GM04504 (cell line): ENCODE measurements at regions not wholly inside any gene's neighbourhood (a gene's known extent, or its start where the extent isn't known, plus 50 kb on each side); places are given as distances from the start of the nearest gene placed in this dataset.
A peak's percentile ranks its signal among the peaks of the same experiment; 100 is the strongest.
"Not testable (repeated sequence)": the region's sequence is repeated elsewhere in the genome, so short reads cannot be mapped to it uniquely, and the experiment has no call there.

Source experiments
- DNase-seq: peaks from one replicate; pipeline ENCODE4 v3.0.0-alpha.2; 2012; ENCODE audit warnings: low read depth

GRCh38 chr6:22147921-22148776 is 148.7 kb downstream of the PRL start:
- DNase-seq = peak; percentile 35

DNA sequence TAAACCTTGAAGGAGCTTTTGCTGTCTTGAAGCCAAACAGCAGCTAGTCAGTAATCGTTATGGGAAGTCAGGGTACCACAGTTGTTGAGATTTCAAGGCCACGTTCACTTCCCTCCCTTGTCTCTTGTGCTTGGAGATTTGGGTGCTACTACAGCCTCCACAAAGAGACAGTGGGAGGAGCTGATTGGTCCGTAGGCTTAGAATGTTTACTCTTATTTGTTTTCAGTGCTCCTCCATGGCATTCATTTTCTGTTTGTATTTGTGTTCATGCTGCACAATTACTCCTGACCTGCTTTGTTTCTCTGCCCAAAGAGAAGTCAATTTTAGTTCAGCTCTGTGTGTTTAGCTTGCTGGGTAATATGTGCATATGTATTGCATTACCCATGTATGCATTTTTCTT is 147.7 kb downstream of the PRL start:
- DNase-seq = no peak

- no peak for DNase-seq
These were observed 147.1 kb downstream of the PRL start for GRCh38 chr6:22149501-22150367.

DNA sequence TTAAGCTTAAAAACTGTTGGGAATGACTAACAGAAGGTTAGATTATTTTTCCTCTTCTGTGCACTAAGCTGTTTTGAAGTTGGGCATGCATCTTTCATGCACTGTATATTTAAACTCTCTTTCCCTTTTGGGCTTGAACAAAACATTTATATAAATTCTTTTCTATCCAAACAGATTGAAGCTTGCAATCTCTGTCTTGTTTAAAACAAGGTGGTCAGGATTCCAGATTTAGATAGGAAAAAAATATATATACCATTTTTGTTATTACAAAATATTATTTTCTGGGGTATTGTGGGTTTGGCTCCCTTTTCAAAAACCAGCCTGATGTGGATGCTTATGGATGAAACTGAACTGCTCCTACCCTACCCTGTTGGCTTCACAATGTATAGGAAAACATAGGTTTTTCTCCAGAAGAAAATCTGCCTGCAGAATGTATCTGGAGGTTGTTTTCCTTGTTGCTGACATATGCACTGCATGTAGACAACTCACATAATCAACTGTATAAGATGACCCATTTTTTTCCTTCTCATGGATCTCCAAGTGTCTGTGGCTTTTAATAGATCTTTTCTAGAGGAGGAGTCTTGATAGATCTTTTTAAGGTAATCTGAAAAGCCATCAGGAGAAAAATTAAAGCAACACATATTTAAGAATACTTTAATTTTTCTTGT is 146.3 kb downstream of the PRL start:
- no peak for DNase-seq

GRCh38 chr6:22151892-22152291 is 144.9 kb downstream of the PRL start:
- DNase-seq = no peak

- no peak for DNase-seq
These were observed 144.0 kb downstream of the PRL start for GRCh38 chr6:22152841-22153240.

GRCh38 chr6:22153384-22154158 is 143.3 kb downstream of the PRL start:
- no peak for DNase-seq

DNA sequence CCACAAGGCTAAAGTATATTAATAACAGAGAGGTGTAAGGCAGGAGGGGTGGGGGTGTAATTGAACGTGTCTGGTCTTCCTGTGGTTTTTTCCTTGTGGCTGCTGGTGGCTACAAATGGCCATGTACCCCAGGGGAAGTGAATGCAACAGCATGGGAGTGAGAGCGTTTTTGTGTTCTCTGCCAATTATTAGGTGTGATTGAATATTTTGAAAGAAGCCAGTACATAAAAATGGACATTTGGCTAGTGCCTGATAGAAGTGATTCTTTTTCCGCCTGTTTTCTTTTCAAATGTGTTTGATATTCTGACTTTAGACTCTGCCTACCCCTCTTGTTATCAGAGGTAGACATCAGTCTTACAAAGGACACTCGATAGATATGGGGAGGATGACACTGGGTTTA is 141.3 kb downstream of the PRL start:
- no peak for DNase-seq

DNA sequence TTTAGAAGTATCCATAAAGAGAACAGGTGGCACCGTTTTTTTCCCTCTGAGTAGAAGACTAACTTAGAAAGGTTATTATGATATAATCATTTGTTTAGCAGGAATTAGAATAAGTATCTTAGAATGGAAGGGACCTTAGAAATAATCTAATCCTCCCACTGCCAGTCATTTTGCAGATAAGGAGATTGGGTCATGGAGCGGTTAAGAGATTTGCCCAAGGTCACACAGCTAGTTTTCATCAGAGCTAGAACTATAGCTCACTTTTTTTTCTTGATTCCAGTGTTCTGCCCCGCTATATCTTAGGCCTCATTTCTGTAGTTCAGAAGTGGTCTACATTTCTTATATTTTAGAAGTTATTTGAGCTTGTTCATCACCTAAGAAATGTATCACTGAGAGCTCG is 139.6 kb downstream of the PRL start:
- DNase-seq = no peak

GRCh38 chr6:22164236-22164635 is 132.6 kb downstream of the PRL start:
- no peak for DNase-seq

GRCh38 chr6:22171006-22171405 is 125.8 kb downstream of the PRL start:
- DNase-seq = not testable (repeated sequence)

- DNase-seq = not testable (repeated sequence)
These were observed 125.0 kb downstream of the PRL start for GRCh38 chr6:22171885-22172284.

GRCh38 chr6:22173311-22173710 is 123.5 kb downstream of the PRL start:
- no peak for DNase-seq

GRCh38 chr6:22180250-22180649 is 116.6 kb downstream of the PRL start:
- not testable (repeated sequence) for DNase-seq

GRCh38 chr6:22184371-22184770 is 112.5 kb downstream of the PRL start:
- DNase-seq = no peak

GRCh38 chr6:22189946-22190345 is 106.9 kb downstream of the PRL start:
- no peak for DNase-seq

- no peak for DNase-seq
These were observed 102.5 kb downstream of the PRL start for GRCh38 chr6:22194188-22194921.

DNA sequence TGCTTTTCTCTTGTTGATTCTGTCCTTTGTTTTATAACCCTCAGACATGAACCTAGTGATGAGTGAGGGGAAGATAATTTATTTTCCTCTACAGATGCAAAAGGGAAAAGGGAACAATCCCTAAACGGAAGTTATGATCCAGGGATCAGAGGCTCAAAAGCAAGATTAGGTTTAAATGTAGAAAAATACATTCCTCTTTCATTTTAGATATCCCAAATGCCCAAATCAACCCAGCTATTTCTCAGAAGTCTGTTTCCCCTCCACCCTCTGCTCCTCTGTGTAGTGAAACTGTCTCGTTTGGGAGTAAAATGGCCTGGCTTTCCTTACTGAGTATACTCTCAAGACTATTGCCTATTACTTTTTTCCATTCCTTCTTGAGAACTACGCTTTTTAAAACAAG is 97.1 kb downstream of the PRL start:
- DNase-seq = no peak

DNA sequence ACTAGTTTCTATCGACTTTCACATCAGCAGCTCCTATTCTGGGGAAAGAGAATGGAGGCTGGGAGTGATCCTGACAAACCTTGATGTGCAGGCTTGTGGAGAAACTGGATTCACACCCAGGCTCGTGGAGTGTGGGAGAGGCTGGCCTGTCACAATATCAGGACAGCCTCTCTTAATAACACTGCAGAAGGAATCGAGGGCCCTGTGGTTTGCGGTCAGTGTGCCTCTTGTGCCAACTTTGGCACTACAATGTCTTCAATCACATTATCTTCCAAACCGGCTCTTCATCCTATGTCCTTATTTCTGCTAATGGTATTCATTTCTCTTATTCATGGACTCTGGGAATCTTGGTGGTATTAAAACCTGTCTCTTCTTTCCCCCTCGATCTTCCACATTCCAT is 92.7 kb downstream of the PRL start:
- DNase-seq = no peak

DNA sequence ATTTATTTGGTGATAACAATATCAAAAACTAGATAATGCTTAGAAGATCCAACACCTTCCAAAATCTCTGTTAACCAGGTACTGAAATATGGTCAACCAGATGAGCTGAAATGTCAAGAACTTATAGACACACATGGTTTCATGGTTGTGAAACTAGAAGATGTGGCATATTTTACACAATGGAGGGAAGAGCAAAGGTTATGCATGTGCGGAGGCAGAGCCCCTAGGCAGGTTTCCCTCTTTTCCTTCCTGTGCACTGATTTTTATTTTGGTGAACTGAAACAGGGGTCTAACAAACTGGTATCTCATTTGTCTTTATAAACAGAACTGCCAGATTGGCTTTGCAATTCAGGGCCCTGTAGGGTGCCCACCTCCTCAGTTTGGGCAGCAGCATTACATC is 91.6 kb downstream of the PRL start:
- no peak for DNase-seq

GRCh38 chr6:22206106-22206505 is 90.7 kb downstream of the PRL start:
- no peak for DNase-seq
